22Rv1 (cell line): ENCODE measurements at regions not wholly inside any gene's neighbourhood (a gene's known extent, or its start where the extent isn't known, plus 50 kb on each side); places are given as distances from the start of the nearest gene placed in this dataset.

Source experiments
- CTCF ChIP-seq: fragments of 450-650 bp; IDR thresholded peaks from 2 replicates; pipeline ENCODE4 v1.5.1; 2017; ENCODE audit warnings: mild to moderate bottlenecking
- ZFX ChIP-seq: fragments of 450-650 bp; IDR thresholded peaks from 2 replicates; pipeline ENCODE4 v1.6.1; 2017; ENCODE audit warnings: antibody characterized with exemption, borderline replicate concordance

DNA sequence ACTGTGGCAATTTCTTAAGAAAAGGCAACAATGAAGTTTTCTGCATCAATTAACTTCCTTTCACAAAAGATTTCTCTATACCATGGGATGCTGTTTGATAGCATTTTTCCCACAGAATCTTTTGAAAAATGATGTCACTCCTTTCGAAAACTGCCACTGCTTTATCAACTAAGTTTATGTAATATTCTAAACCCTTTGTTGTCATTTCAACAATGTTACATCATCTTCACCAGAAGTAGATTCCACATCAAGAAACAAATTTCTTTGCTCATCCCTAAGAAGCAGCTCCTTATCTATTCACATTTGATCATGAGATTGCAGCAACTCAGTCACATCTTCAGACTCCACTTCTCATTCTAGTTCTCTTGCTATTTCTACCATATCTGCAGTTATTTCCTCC is 116.1 kb upstream of the KCND3 start:
- no peak for TF ChIP-seq CTCF
- TF ChIP-seq ZFX = no peak
